GDM1 (cell line): ENCODE measurements at regions not wholly inside any gene's neighbourhood (a gene's known extent, or its start where the extent isn't known, plus 50 kb on each side); places are given as distances from the start of the nearest gene placed in this dataset.

ENCODE experiments used
- DNase-seq: peaks from one replicate; lab custom pipeline; 2025; lab: John Stamatoyannopoulos, UW

DNA sequence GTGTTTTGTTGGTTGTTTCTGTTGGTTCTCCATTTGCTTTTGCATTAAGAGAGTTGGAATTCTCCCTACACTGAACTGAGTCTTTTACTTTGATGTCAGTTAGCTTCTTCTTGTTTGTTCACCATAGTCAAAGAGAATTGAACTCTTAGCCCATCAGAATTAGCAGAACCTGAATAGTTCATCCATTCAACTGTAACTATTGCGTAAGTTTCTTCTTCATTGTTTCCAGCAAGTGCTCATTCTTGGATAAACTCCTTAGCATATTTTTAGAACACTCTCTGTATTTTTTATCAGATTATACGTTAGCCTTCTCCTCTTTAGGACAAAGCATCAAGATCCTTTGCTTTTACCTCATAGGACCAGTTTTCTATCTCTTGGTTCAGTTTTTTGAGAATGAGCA, 128.4 kb upstream of the RAB11FIP2 start:
- DNase-seq, result no peak

DNA sequence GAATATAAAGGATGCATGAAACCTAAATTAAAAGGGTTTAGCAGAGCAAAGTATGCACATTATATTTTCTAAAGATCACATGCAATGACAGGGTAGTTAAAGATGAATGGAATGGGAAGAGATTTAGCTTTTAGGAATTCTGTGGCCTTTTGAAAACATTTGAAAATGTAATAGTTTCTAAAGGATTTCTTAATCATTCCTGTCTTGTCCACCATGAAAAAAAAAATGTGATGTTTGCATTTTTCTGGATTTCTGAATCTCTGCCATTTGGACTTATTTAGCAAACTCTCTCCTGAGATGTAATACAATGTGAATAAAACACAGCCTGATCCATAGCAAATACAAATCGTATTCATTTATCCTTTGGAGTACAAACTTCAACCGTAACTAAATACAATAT, 126.6 kb upstream of the RAB11FIP2 start:
- DNase-seq, result no peak

DNA sequence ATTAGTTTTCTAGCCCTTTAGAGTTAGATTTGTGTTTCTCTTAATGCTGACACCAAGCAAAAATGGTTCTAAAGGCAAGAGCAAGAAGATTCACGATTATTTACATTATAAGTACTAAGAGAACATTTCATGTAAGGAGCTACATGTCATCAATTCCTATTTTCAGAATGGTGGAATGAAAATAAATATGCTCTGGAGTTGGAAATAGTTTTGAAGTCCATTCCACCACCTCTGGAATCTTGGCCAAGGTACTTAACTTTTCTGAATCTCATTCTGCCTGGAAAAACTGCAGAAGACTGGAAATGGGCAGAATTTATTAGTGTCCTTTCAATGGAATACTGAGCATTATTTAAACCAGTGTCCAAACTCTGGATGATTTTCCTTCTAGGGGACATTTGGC, 125.1 kb upstream of the RAB11FIP2 start:
- DNase-seq, result no peak

DNA sequence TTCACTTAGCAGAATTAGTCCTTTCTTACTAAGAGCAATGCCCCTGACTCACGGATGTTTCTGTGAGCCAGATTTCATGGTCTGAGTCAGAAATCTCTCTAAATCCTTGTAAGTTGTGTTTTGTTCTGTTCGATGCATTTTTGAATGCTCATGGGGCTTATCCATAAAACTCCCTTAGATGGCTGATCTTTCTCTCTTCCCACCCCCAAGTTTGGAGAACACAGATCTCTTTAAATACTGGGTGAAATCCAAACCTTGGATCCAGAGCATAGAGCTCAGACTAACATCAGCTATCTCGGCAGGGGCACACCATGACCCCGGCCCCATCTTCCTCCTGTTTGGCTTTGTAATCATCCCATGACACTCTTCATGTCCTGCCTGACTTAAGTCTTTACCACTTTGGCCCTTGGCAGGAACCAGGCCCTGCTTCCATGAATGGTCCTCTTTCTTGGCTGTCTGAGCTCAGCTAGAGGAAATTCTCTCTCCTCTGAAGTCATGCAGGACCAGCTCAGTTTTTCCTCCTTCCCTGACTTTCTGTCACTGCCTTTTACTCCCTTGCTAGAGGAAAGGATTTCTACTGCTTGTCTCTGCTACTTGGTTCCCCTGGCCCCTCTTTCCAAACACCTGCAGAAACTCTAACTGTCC, 120.4 kb upstream of the RAB11FIP2 start:
- no peak for DNase-seq

DNA sequence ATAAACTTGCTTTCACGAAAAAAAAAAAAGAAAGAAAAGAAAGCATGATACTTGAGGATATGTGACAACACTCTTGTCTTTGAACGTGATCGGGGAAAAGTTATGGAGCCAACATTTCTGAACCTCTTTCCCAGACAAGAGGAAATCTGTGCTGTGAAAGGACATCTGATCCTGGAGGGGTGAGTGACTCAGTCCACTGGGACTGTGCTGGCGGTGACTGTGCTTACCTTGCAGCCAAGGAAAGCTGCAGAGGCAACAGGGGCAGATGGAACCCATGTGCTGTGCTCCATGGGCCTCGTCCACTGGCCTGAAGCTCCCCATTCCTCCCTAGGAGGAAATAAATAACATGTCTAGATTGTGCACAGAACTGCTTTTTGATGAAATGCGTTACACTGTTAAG, 116.5 kb upstream of the RAB11FIP2 start:
- no peak for DNase-seq

DNA sequence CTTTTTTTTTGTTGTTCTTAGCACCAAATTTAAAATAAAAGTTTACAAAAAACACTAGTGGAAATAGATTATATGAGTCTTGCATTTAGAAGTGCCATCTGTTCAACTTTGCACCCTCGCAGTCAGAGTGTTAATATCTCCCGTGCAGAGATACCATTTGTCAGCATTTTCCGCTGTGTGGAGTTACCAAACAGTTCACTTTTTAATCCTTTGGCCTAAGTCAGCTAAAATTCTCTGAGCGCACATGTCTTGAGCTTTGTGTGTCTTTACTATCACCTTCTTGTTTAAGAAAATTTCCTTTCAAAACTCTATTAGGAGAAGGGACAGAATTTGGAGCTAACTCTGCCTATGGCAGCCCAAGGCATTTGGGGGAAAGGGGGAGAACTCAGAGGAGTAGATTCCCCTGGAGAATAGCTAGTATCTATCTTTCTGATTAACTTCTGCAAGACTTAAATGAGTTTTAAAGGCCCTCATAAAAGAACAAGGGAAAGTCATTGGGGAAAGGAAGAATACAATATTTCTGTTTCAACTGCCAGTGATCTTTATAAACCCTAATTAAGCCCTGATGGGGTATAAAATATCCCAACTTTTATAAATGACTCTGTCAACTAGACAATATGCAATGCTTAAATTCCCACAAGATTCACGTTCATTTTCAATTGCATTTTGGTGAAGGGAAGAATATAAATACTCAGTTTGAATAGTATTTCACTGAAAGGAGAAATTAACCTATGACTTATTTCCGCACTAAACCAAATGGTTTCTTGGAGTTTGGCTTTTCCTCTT, 114.9 kb upstream of the RAB11FIP2 start:
- no peak for DNase-seq

DNA sequence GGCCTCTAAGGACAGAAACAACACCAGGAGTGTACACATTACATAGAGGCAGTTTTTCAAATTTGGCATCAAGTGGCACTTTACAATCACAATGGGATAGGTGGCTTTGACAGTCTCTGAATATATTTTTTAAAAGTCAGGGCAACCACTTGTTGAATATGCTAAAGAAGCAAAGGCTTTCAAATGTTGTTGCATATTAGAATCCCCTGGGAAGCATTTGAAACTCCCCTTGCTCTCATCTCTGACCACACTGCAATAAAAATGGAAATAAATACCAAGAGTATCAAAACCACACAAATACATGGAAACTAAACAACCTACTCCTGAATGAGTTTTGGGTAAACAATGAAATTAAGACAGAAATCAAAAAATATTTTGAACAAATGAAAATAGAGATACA, 106.5 kb upstream of the RAB11FIP2 start:
- no peak for DNase-seq

DNA sequence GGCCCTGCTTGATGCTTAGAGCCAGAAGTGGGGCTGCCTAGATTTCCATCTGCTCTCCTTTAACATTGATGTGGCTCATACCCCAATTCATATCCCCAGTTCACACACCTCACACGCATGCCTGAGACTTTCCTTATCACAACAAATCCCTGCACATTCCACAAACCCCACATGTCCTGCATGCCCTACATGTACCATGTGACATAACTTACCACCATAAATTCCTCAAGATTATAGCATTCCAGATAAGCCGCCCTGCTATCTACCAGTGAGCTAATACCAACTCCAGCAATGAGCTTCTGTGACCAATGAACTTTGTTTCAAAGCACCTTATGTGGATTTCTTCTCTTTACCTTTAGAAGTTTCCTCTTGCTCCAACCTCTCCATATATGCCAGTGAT, 104.7 kb upstream of the RAB11FIP2 start:
- no peak for DNase-seq

DNA sequence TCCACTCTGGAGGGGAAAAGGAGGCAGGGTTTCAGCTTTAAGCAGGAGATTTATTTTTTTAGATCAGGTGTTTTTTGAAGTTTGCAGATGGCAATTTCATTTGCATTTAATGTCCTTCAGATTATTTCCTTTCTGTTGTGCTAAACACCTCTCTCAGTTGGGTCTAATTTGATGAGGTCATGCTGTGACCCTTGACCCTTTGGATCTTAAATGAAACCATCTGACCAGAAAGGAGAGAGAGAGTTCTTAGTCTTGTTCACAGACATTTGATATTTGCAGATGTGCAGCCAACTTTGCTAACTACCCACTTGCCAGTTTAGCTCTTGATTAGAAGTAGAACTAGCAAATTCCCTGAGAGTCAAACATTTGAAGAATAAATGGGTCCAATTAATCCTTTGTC, 101.5 kb upstream of the RAB11FIP2 start:
- no peak for DNase-seq

DNA sequence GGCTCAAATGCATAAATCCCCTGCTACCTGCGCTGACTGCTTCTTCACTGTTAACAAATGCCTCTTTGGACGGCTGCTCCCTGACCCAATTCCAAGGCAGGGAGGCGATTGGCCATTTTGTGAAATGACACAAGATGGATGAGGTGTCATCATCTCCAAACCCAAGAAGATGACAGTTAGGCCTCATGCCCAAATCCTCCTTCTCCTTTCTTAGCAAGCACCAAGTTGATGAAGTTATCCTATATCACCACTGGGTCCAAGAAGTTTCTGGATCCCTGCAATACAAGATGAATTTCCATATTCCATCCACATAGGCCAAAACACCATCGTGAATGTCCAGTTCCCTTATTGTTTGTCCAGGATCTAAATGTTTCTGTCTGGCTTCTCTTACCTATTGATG, 98.5 kb upstream of the RAB11FIP2 start:
- no peak for DNase-seq

DNA sequence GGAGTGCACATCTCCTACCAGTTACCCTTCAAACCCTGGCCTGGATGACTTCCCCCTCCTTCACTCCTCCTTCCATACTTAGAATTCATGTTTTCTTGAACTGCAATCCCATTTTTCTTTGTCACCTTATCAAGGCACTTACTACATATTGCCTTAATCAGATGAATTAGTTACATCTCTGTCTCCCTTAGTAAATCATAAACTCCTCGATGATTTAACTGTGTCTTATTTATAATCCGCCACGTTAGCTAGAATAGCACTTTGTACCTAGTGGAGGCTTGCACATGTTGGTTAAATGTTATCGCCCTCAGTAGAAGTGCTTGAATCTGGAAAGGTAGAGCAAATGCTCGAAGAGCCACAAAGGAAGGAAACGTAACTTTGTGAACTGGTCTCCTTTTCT, 94.7 kb upstream of the RAB11FIP2 start:
- DNase-seq, result no peak

DNA sequence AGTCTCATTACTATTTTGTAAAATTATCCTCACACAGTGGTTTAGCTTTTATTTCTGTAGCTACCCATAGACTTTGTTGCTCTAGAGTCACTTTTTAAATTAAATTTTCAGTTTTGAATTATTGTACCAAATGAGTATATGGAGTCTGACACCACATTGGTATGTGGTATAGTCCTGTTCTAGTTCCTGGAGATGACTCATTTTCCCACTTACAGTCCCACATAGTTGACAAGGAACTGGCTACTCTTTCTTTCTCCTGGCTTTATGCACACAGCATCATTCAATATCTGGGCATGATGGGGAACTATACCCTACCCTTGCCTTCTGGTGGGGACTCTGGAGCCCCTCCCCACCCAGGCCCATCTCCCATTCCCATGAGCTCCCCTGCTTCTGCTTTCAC, 92.6 kb upstream of the RAB11FIP2 start:
- no peak for DNase-seq

DNA sequence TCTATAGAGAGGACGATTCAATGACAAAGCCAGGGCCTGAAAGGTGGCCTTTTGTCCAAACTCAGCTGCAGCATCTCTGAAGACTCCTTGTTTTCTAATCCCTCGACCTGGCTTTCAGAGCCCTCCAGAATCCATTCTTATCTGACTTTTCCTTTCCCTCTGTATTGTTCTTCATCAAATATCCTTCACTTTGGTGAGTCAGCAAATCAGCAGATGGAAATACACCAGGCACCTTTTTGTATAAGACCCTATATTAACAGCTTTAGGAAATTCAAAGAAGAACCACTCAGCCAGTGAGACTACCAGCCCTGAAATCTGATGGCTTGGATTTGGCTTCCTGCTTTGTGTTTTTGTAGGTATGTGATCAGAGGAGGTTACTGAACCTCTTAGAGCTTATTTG, 81.9 kb upstream of the RAB11FIP2 start:
- no peak for DNase-seq

DNA sequence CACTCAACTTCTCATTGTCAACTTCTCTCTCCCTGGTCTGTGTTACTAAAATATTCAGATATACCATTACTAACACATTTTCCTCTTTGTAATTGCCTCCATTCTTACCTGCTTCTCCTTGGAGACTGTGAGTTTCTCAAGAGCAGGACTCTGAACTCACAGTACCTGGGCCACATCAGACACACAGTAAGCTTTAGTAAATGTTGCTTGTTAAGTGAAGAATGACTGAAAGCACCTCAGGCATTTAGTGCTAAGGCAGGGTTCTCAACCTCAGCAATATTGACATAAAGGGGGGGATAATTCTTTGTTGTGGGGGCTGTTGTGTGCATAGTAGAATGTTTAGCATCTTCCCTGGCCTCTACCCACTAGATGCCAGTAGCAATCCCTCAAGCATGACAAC, 72.0 kb upstream of the RAB11FIP2 start:
- DNase-seq, result no peak

DNA sequence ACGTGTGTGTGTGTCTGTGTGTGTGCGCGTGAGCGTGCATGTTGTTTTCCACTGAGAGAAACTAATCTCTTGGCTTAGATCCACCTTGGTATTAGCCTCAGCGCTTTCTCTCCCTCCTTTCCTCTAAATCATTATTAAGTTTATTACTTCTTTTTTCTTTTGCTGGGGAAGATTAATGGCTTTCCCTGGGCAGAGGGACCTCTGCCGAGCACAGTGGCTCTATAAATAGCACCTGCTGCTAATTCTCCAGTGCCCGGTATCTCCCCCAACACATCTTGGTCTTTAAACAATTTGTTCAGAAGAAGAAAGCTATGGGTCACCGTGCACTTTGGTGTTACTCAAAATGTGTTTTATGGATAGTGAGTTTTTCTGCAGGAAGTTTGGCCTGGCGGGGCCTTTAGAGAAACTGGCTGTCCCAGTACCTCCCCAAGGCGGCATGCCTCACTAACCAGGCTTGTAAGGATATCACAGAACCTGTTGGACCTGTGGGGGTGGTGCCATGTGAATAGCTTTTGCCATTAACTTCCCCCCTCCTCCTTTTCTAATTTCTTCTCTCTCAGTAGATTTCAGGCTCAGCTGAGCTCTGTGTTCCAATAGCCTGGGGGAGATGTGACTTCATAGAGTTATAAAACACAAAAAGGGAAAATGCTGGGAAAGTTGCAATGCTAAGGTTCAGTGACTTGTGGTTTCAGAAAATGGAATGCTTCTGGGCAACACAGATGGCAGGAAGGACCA, 70.1 kb upstream of the RAB11FIP2 start:
- no peak for DNase-seq

DNA sequence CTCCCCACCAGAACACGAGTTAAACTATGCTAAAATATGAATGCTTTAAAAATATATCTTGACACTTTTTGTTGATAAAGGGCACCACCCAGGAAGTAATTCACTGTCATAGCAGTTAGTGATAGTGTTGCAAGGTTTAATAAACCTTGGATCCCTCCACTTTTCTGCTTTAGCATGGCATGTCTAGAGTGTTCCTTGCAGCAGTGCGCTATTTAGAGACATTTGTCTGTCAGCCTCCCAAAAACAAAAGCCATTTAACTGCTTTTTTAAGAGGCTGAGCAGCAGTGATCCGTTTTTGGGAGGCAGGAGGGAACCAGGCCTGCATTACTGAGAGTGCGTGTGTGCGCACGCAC, 69.6 kb upstream of the RAB11FIP2 start:
- DNase-seq, result no peak

DNA sequence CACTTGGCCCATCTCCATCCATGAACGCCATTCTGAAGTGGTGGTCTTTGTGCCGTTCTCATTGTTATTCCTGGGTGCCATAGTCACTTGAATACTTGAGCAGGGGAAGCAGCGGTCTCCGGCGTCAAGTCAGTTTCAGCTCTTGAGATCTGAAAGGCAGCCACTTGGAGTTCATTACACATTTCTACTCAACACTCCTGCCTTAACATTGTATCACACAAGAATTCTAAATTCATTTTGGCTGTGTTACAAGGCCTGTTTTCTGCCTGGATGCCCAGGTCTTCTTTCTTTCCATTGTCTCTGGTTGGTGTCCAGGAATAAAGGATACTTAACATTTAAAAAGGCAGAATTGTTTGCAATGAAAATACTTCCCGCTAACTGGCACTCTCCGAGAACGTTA, 69.0 kb upstream of the RAB11FIP2 start:
- no peak for DNase-seq

DNA sequence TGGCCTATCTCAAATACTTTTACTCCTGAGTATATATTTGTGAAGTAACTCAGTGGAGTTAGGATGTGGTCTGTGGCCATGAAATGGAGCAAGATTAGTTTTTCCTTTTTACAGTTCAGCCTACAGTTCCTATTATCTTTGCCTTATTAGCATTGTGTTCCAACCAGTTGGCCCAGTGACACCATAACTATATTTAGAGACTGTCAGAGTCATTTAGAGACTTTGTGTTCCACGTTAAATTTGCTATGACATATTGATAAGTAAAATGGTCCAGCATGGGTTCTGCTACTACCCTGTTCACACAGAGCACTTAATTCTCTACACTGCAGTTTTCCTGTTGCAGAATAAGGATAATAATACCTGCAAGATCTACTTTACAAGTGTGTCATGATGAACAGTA, 68.3 kb upstream of the RAB11FIP2 start:
- no peak for DNase-seq

DNA sequence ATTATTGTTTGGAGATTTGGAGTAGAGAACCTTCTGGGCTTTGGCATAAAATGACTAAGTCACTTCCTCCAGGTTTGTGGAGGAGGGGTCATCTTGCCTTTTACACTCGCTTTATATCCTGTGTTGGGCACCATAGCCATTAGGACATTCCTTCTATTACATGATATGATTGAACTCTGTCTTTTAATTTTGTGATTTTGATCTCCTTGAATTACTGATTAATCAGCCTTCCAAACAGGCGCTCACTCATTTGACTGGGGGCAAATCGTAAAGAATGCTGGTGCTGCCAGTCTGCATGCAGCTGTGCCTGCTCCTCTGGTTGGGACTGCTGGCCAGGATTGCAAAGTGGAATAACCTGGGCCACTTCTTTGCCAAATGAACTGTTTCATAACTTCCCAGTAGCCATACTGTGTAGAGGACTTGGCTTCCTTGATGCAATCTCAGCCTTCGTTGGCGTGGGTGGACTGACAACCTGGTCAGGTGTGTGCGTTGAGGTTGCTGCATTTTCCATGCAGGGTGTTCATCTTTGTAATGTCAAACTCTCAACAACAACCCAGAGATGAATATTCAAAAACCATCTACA, 65.9 kb upstream of the RAB11FIP2 start:
- no peak for DNase-seq

DNA sequence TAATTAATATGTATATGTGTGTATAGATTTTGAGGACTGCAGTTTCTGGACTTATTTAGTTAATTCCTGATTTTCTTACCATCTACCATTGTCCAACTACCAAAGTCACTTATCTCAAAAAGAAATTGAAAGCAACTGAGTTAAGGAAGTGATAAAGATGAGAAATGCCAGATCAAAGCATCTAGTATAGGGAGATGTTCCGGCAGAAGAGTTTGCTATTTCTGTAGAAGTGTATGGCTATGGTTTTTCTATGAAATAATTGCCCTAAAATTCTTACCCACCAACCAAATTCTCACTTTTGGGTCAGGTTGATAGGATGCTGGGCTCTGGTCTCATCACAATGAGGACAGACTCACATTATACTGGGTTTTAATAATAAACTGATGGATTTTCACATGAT, 64.0 kb upstream of the RAB11FIP2 start:
- DNase-seq, result no peak

DNA sequence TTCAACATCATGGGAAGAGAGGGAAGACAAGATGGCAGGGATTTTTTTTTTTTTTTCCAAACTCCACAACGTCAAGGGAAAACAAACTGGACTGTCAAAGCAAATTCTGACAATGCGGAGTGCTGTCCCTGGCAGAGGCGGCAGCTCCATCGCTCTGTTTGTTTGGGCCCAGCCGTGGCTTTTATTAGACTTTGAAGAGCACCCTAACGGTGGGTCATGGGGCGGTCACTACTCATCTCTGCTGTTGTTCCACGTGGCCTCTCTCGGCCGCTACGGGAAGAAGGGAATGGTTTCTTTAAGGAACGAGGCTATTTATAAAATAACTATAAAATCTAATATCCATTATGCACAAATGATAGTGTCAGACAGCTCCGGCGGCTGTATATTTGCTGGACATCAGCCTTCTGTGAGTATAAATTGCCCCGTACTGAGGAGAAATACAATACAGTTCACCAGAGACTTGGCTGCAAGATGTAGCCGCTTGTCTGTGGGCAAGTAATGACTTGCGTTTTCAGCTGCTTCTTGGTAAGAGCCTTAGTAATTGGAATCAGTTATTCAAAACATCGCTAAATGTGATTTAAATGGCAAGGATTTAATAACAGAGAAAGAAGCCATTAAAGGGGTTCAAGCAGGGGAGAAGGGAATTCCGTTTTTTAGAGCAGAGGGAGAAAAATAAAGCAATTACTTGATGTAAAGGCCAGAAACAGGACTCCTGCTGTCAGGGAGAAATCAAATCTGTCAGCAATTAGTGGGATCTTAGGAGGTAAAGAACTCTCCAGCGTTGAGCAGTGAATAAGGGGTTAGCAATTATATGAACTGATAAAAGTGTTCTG, 61.7 kb upstream of the RAB11FIP2 start:
- DNase-seq, result no peak

DNA sequence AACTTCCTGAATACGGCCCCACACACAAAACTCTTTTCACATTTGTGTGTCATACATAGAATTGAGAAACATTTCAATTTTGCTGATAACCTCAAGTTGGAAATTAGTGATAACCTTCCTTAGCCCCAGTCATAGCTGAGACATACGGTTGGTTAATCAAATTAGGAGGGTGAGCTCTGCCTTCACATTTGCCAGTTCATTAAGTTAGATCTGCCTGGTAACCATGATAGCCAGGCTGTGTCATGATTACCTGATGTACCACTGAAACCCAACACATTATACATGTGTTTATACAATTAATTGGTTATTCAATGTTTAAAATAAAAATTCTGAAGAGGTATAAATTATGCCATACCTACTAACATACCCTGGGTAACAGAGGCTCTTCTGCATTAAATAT, 60.8 kb upstream of the RAB11FIP2 start:
- DNase-seq, result no peak
